T-helper 2 cell treated with Interferon-gamma antibody and Interleukin-4, amounts not matched to agents 5 μg/mL and 100 μg/mL, for 36 hours (primary cell): ENCODE measurements at regions not wholly inside any gene's neighbourhood (a gene's known extent, or its start where the extent isn't known, plus 50 kb on each side); places are given as distances from the start of the nearest gene placed in this dataset.
A peak's percentile ranks its signal among the peaks of the same experiment; 100 is the strongest.

Experiments
- DNase-seq: peaks from one replicate; pipeline ENCODE4 v3.0.0; 2021; ENCODE audit warnings: low spot score
- H3K27ac Mint-ChIP-seq: one replicate; pipeline ENCODE4 v1.8.0; 2021; ENCODE audit warnings: mild to moderate bottlenecking, mixed read lengths
- H3K27me3 Mint-ChIP-seq: one replicate; pipeline ENCODE4 v1.8.0; 2021; ENCODE audit warnings: low read depth, mixed read lengths
- H3K36me3 Mint-ChIP-seq: one replicate; pipeline ENCODE4 v1.8.0; 2021; ENCODE audit warnings: low read depth, mixed read lengths
- H3K4me1 Mint-ChIP-seq: one replicate; pipeline ENCODE4 v1.8.0; 2021; ENCODE audit warnings: low read depth, mixed read lengths
- H3K4me3 Mint-ChIP-seq: one replicate; pipeline ENCODE4 v1.8.0; 2022; ENCODE audit warnings: mild to moderate bottlenecking, moderate library complexity, mixed read lengths
- H3K9me3 Mint-ChIP-seq: one replicate; pipeline ENCODE4 v1.8.0; 2021; ENCODE audit warnings: mixed read lengths

- no peak overlapping the region for H3K27ac Mint-ChIP-seq
- H3K4me3 Mint-ChIP-seq, result no peak overlapping the region
- DNase-seq, result no peak
- no peaks in the 10 kb centered on the region for H3K9me3 Mint-ChIP-seq
- no peaks in the 10 kb centered on the region for H3K27me3 Mint-ChIP-seq
- H3K4me1 Mint-ChIP-seq, result no peaks in the 10 kb centered on the region
- no peaks in the 10 kb centered on the region for H3K36me3 Mint-ChIP-seq
Observed at GRCh38 chr2:16311521-16312440, 353.9 kb downstream of the CYRIA start.

DNA sequence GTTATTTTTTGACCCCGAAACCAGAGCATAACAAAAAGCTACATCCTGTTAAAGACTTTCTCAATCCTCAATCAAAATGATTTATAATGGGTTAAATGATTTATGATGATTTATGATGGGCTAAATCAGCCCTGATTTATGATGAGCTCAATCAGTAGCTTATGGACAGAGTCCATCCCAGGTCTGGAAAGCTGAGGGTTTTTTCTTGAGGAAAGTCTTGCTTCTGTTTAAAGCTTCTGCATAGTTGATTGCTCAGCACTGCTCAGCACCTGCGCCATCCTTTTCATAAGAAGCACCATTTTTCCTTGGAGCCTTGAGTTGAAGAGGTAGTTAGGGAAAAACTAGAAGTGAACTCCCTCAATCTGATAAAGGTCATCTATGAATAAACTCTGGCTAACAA is 356.8 kb downstream of the CYRIA start:
- no peaks in the 10 kb centered on the region for H3K4me1 Mint-ChIP-seq
- H3K27ac Mint-ChIP-seq, result no peak overlapping the region

DNA sequence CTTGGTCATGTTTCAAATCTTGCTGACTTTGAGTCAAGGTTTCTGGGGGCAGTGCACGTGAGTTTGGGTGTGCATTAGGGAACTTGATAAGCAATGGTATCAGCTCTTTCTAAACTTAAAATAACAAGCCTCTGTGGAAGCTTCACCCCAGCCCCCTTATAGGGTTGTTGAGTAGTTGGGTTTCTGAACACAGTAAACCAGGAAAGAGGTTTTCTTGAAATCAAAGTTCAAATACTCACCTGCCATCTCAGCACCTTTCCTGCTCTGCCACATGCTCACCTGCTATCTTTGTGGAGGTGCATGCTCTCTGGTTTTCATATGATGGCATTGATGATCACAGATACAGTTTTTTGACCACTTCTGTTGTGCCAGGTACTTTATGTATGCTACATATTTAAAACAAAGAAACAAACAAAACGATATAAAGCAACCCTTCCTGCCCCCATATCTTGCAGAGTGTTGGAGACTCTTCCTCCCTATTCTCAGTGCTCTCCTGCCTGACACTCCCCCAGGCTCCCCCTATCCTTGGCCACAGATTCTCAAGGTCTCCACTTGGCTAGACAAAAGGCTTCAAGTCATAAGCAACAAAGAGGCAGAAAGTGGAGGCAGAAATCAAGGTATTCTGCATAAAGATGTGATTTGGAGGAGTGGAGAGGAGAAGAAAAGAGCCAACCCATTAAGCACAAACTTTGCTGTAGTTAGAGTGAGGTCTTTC is 360.6 kb downstream of the CYRIA start:
- no peak for DNase-seq
- Mint-ChIP-seq H3K9me3 (no peaks in the 10 kb centered on the region), H3K27me3 (peaks cover 8% of the 10 kb centered on the region), H3K36me3 (no peaks in the 10 kb centered on the region), H3K4me3 (no peak overlapping the region), H3K4me1 (peaks cover 2% of the 10 kb centered on the region), H3K27ac (no peak overlapping the region)

More for the DNA sequence above, 356.8 kb downstream of the CYRIA start:
- Mint-ChIP-seq H3K36me3 (no peaks in the 10 kb centered on the region), H3K27me3 (peaks cover 5% of the 10 kb centered on the region), H3K9me3 (no peaks in the 10 kb centered on the region), H3K4me3 (no peak overlapping the region)
- DNase-seq, result no peak

- no peak for DNase-seq
- Mint-ChIP-seq H3K9me3 (no peaks in the 10 kb centered on the region), H3K27me3 (peaks cover 8% of the 10 kb centered on the region), H3K4me3 (no peak overlapping the region), H3K36me3 (no peaks in the 10 kb centered on the region), H3K4me1 (peaks cover 2% of the 10 kb centered on the region), H3K27ac (no peak overlapping the region)
Observed at GRCh38 chr2:16303761-16304160, 361.9 kb downstream of the CYRIA start.

DNA sequence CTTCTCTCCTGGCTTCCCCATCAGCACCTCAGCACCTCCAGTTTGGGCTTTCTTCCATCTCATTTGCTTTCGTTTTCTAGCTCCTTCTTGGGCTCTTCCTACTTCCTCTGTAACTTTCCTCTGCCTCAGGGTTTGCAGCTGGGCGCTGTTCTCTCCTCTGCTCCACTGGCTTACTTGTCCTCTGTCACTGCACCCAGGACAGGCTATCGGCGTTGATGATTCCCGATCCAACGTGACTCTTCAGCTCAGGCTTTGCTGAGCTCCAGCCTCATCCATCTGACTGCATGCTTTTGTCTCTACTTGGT is 362.4 kb downstream of the CYRIA start:
- DNase-seq, result no peak
- H3K4me3 Mint-ChIP-seq, result peak overlapping the region; percentile 56
- H3K9me3 Mint-ChIP-seq, result no peaks in the 10 kb centered on the region
- no peaks in the 10 kb centered on the region for H3K36me3 Mint-ChIP-seq
- peaks cover 8% of the 10 kb centered on the region for H3K27me3 Mint-ChIP-seq
- H3K27ac Mint-ChIP-seq, result no peak overlapping the region
- H3K4me1 Mint-ChIP-seq, result peaks cover 2% of the 10 kb centered on the region

- Mint-ChIP-seq H3K4me3 (peak overlapping the region; percentile 56), H3K4me1 (peaks cover 2% of the 10 kb centered on the region), H3K9me3 (no peaks in the 10 kb centered on the region), H3K27me3 (peaks cover 8% of the 10 kb centered on the region), H3K36me3 (no peaks in the 10 kb centered on the region), H3K27ac (no peak overlapping the region)
- no peak for DNase-seq
Observed at GRCh38 chr2:16302431-16303272, 362.3 kb downstream of the MYCN start.

- Mint-ChIP-seq H3K4me1 (peaks cover 2% of the 10 kb centered on the region), H3K36me3 (no peaks in the 10 kb centered on the region), H3K27me3 (peaks cover 8% of the 10 kb centered on the region), H3K9me3 (no peaks in the 10 kb centered on the region), H3K4me3 (no peak overlapping the region), H3K27ac (no peak overlapping the region)
- no peak for DNase-seq
Observed at GRCh38 chr2:16301961-16302360, 361.6 kb downstream of the MYCN start.

- no peak overlapping the region for H3K27ac Mint-ChIP-seq
- no peak overlapping the region for H3K4me3 Mint-ChIP-seq
- no peak for DNase-seq
- no peaks in the 10 kb centered on the region for H3K36me3 Mint-ChIP-seq
- peaks cover 4% of the 10 kb centered on the region for H3K27me3 Mint-ChIP-seq
- peaks cover 2% of the 10 kb centered on the region for H3K4me1 Mint-ChIP-seq
- H3K9me3 Mint-ChIP-seq, result no peaks in the 10 kb centered on the region
Observed at GRCh38 chr2:16298866-16299265, 358.5 kb downstream of the MYCN start.

DNA sequence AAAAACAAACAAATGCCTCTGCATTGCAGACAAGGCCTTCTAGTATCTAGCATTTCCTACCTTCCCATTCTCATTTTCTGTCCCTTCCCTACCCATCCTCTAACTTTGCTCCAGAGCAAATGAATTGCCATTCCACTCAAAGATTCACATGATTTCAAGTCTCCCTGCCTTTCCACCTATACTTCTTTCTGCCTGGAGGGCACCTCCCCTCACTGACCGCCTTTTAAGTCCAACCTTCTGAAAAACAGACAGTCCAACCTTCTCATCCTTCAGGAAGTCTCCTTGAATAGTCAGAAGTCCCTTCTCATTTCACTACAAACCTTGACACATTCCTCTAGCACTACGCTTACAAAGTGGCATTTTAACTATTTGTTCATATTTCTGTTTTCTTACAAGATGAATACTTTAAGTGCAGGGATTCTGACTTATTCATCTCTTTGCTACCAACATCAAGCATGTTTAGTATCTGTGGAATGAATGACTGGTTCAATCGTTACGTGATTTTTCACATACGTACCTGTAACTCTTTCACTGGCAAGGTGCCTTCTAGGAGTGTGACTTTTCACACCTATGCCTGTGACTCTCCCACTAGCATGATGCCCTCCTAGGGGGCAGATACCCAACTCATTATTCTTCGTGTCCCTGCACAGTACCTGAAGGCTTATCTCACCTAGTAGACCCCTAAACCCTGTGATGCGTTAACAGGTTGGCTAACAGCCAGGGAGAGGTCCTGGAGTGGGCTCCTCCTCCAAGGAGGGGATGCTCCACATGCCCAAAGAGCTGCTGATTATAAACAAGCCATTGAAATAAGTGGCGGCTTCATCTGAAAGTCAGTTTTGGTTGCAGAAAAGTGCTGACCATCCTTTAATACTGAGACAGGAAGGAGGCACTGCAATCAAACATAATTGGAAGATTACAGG is 356.2 kb downstream of the MYCN start:
- Mint-ChIP-seq H3K4me1 (no peaks in the 10 kb centered on the region), H3K36me3 (no peaks in the 10 kb centered on the region), H3K9me3 (no peaks in the 10 kb centered on the region), H3K4me3 (no peak overlapping the region), H3K27me3 (no peaks in the 10 kb centered on the region), H3K27ac (no peak overlapping the region)
- DNase-seq, result no peak

- Mint-ChIP-seq H3K36me3 (no peaks in the 10 kb centered on the region), H3K27me3 (no peaks in the 10 kb centered on the region), H3K4me1 (no peaks in the 10 kb centered on the region), H3K9me3 (no peaks in the 10 kb centered on the region), H3K4me3 (no peak overlapping the region), H3K27ac (no peak overlapping the region)
- DNase-seq, result no peak
Observed at GRCh38 chr2:16296038-16296290, 355.6 kb downstream of the MYCN start.

DNA sequence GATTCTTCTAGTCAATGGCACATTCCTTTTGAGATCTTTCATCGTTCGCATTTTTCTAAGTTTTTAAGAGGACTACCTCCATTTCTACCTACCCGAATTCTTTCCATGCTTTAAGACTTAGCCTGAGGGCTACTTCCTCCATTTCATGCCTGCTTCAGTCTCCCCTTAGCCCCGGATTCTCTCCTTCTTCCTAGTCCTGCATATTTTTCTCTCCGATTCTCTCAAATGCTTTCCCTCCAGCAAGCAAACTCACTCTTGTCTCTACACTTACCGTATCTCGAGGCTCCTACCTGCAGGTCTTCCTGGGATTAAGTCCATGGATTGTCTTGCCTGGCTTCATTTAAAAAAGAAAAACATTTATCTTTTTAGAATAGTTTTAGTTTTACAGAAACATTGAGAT is 354.4 kb downstream of the MYCN start:
- Mint-ChIP-seq H3K4me1 (no peaks in the 10 kb centered on the region), H3K27me3 (no peaks in the 10 kb centered on the region), H3K36me3 (no peaks in the 10 kb centered on the region), H3K9me3 (no peaks in the 10 kb centered on the region), H3K27ac (no peak overlapping the region), H3K4me3 (no peak overlapping the region)
- DNase-seq, result no peak

- no peak overlapping the region for H3K4me3 Mint-ChIP-seq
- H3K9me3 Mint-ChIP-seq, result no peaks in the 10 kb centered on the region
- no peaks in the 10 kb centered on the region for H3K4me1 Mint-ChIP-seq
- H3K27me3 Mint-ChIP-seq, result peaks cover 4% of the 10 kb centered on the region
- H3K27ac Mint-ChIP-seq, result no peak overlapping the region
- no peaks in the 10 kb centered on the region for H3K36me3 Mint-ChIP-seq
- no peak for DNase-seq
Observed at GRCh38 chr2:16293871-16294270, 353.5 kb downstream of the MYCN start.

GRCh38 chr2:16293398-16293797 is 353.0 kb downstream of the MYCN start:
- H3K36me3 Mint-ChIP-seq, result no peaks in the 10 kb centered on the region
- DNase-seq, result no peak
- H3K4me3 Mint-ChIP-seq, result no peak overlapping the region
- no peak overlapping the region for H3K27ac Mint-ChIP-seq
- no peaks in the 10 kb centered on the region for H3K9me3 Mint-ChIP-seq
- H3K27me3 Mint-ChIP-seq, result peaks cover 4% of the 10 kb centered on the region
- no peaks in the 10 kb centered on the region for H3K4me1 Mint-ChIP-seq
